Cerebellar nuclear complex (tissue), 1 donor: ENCODE measurements at regions not wholly inside any gene's neighbourhood (a gene's known extent, or its start where the extent isn't known, plus 50 kb on each side); places are given as distances from the start of the nearest gene placed in this dataset.

ENCODE experiments used
- DNase-seq, 2 experiments: peaks; one replicate each; lab custom pipeline; 2025; lab: John Stamatoyannopoulos, UW

DNA sequence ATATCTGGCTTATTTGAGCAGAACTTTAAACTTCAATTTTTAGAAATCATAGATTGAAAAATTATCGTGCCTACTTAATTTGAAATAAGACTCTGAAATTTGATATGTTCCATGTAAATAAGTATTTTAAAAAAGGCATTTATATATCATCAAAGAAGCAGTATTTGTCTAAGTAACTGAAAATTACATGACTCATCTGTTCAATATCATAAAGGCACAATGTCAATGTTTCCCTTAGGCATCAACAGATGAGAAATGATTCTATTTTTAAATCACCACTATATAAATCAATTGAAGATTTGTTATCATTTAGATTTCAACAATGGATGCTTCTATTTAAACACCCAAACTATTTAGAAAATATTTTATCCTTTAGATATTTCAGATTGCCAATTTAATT lies 142.9 kb upstream of the POU5F2 start:
- DNase-seq = no peak

DNA sequence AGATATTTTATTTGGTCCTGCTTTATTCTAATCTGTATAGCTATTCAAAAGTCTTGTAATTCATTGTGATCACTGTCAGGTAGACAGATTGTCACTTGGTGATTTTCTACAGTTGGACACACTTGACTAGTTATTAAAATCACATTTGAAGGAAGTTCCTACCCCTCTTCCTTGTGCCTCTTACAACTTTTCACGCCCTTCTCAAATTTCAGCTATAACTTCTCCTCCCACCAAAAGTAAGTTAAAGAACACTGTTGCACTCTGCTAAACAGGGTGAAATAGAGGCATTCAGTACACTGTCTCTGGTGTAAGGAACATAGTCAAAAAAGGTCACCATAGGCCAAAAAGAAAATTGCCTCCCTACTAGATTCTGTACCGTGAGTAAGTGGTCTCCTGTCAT lies 142.1 kb upstream of the POU5F2 start:
- no peak for DNase-seq

DNA sequence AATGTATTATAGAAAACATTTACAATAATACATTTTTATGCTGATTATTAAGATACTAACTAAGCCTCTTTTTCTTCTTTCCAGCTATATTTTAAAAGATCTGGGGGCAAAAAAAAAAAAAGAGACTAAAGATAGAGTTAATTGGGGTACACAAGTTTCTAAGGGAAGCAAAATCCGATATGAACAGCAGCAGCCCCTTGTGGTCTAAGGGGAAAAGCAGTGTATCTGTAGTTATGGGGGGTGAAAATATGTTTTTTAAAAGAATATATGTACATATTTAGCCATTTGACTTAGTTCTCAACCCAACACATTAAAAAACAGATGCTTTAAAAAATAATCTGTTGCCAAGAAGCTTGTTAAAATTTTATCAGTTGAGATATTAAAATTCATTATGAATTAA lies 134.3 kb upstream of the POU5F2 start:
- DNase-seq = no peak

DNA sequence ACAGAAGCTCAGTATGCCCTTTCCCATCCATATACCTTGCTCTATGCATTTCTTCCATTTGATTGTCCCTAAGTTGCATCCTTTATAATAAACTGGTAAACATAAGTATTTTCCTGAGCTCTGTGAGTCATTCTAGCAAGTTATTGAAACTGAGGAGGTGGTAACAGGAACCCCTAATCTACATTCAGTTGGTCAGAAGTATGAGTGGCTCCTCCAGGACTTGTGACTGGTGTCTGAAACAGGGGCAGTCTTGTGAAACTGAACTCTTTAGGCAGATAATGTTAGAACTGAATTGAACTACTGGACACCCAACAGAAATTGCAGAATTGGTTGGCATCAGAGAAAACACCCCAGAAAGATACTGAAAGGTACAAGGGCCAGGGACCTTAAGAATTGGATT lies 133.1 kb upstream of the POU5F2 start:
- DNase-seq = no peak

DNA sequence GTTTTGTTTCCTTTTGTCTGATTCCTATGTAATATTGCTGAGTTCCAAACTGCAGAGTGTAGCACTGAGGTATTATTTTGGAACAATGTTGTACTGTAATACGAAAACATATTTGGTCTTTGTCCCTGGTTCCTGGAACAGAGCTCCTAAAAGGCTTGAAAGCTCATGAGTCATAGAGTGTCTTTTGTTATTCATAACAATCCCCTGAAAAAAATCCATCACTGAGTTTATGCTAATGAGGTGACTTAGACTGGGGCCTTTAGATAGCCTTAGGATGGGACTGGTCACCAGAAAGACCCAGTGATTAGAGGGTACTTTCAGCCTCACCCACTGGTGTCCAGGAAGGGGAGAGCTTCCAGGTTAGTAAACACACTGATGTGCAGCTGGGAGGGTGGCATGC lies 132.7 kb upstream of the POU5F2 start:
- DNase-seq = no peak

DNA sequence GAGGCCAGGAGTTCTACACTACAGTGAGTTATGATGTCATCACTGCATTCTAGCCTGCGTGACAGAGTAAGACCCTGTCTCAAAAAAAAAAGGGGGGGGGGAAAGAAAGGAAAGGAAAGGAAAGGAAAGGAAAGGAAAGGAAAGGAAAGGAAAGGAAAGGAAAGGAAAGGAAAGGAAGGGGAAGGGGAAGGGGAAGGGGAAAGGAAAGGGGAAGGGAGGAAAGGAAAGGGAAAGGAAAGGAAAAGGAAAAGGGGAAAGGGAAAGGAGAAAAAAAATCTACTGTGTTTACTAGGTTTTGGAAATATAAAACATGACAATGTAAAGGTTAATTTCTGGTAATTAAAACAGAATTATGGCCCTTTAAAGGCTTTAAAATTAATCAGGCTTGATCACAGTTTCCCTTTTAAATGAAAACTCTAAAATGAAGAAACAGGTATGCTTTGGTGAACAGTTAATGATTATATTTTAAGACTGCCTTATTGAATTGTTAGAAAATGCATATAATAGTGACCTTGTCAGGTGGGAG lies 131.9 kb upstream of the POU5F2 start:
- DNase-seq = no peak

DNA sequence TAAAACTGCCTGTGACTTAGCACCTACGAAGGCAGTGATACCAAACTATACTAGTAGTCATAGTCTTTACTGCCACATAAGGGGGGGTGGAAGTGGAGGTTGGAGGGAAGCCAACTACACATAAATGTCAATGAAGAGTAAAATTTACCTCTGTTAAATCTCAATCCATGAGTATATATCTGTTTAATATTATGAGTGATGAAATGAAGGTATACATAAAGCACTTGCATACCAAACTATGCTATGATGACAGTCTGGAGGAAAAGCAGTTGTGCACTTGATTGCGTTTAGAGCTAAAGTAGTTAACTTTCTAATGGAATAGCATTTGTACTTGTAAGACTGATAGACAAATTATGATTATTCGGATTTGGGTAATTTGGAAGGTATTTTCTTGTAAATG lies 129.2 kb upstream of the POU5F2 start:
- no peak for DNase-seq

DNA sequence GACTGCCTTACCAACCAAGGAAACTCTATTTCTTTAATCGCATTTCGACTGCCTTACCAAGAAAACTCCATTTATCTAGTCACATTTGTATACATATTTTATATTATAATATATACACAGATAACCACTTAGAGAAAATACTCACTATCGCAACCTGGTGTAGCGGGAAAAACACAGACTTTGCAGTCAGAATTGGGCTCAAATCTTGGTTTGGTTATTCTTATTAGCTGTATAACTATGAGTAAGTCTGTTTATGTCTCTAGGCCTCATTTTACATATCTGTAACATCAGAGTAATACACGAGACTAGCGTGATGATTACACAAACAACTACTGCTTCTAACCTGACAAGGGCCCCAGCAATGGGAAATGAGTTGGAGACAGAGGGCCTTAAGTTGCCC lies 127.5 kb upstream of the POU5F2 start:
- DNase-seq = no peak

DNA sequence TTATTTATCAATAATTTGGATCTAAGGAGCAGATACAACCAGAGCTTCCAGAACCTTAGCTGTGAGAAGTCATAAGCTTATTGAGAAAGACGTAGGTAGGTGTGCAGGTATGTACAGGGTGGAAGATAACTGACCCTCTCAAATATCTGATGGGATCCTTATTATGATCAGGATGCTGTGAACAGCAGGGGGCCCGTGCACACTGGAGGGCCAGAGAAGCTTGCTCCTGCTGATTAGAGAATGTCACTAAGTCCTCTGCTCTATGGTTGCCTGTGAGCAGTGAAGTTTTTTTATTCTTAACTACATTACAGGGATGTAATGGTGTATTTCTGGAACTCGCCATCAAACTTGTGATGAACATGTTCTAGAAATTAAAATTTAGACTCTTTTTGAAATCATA lies 108.9 kb upstream of the POU5F2 start:
- DNase-seq = no peak

DNA sequence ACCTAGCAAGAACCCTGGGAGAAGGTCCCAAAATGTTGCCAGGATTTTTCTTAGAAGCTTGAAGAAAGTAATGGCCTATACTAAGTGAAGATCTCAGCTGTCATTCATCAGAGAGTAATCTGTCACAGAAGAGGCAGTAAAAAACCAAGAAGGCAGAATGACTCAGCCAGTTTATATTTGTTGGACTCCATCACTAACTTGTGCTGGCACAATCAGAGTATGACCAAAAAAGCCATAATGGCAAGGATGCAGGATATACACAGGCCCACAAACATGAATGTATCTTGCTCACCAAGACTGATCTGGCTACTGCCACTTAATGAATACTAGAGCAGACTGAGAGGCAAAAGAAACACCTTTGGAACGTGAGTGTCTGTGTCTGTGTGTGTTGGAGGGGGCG lies 104.0 kb upstream of the POU5F2 start:
- no peak for DNase-seq

DNA sequence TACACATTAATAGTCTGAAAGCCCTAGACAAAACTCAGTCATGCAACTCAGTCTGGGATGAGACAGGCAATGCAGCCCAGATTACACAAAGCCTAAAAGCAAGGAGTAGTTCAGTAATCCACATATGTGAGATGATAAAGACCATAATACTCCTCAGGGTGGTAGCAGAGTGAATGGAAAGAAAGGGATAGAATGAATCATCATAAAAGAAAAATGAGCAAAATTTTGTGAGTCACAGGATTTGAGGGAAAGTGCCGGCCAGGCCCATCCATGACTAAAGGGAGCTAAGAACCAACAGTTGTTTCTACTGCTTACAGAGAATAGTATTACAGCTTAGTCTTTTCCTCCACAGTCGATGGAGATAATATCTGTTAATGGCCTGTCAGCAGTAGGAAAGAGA lies 90.0 kb upstream of the POU5F2 start:
- no peak for DNase-seq

DNA sequence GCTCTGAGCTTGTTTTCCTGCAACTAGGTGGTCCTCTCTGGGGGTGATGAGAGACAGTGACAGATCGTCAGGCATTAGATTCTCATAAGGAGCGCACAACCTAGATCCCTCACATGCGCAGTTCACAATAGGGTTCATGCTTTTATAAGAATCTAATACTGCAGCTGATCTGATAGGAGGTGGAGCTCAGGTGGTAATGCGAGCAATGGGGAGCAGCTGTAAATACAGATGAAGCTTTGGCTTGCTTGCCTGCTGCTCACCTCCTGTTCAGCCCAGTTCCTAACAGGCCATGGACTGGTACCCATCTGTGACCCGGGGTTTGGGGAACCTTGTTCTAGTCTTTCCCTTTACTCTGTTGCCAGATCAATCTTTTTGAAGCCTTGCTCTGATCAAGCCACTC lies 89.5 kb upstream of the POU5F2 start:
- DNase-seq = no peak

DNA sequence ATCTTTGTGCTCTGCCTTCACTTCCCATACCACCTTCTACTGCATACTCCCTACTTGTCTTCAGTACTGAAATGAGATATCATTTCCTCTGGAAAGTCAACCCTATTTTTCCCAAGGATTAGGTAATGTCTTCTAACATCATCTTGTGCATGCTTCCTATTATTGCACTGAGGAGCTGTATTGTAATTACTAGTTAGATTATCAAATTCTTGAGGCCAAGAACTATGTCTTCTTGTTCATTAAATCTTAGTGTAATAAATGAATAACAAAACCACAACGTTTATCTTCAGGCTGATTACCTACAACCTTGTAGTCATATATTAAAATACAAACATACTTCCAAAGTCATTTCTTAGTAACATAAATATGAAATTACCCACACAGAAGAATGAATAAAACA lies 87.9 kb upstream of the POU5F2 start:
- DNase-seq = no peak

DNA sequence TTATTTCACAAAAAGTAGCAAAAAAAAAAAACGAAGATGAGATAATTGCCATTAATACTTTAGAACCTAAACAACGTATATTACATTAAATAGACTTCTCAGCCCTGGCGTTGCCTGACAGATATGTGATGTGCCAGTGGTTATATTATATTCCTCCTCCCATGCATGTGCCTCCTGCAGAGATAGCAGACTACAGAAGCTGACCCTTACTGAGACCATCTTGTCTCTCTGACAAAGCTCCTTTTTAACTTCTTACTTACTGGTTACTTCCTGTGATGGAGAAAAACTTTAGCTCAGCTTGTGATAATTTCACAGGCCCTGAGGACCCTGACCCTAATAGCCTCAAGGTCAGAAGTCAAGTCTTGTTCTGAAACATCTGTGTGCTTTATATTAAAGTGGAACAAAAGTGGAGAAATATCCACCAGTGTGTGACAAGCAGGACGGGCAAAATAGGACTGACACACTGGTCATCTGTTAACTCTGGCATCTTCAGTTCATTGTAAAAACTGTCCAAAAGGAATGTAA lies 80.6 kb upstream of the POU5F2 start:
- no peak for DNase-seq

DNA sequence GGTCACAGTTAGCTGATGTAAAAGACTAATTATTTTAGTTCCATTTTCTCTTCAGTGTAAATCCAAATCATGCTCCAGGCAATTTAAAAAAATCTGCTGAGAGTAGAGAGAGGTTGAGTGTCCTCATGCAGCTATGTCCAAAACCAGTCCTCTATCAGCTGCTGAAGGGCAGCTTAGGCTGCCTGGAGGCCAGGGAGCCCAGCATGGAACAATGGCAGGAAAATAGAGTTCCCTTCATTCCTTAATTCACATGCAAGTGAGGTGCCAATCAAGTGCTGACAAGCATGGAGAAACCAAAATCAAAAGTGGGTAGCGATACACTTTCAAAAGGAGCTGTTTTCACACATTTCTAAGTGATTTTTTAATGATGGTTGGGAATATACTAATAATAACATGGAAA lies 78.3 kb upstream of the POU5F2 start:
- no peak for DNase-seq

DNA sequence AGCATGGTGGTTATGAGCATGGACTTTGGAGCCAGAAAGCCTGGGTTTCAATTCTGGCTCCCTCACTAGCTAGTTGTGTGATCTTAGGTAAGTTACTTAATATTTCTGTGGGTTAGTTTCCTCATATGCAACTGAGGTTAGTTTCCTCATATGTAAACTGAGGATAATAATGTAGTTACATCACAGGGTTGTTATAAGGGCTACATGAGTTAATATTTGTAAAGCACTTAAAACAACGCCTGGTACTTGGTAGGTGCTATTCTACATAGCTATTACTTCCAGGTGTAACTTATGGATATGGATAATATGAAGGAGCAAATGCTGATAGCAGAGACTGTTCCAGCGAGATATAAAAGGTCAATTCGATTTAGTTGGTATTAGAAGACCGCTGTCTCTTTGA lies 69.4 kb upstream of the POU5F2 start:
- no peak for DNase-seq

DNA sequence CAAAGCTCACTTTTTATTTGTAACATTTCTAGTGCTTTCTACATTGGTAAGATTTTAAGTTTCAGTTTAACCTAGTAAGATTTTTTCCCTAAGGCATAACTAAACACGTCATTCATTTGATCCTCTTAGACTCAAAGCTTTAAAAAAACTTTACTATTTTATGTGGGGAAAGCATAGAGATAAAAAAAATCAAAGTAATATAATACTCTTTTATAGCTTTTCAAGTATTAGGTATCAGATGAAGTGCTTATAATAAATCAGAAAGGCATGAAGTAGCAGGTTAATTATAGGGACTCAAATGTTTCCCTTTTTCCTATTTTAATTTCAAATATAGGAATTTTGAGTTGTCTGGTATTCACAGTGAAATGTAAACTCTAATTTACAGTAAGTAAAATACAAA lies 68.0 kb upstream of the POU5F2 start:
- no peak for DNase-seq

DNA sequence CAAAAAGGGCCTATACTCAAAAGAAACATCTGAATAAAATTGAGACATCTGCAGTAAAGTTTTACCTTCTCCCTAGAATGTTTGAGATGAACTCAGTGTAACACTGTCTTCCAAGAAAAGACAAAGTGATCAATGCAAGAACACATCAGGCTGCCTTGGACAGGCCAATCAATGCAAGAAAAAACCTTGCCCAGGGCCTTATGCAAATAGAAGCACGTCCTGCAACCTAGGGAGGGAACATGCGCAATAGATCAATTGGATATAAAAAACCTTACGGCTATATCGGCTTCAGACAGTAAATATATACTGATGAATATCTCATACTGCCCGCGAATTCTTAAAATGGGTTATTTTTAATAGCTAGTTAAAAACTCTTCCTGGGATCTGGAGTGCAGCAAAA lies 66.4 kb upstream of the POU5F2 start:
- DNase-seq = no peak

DNA sequence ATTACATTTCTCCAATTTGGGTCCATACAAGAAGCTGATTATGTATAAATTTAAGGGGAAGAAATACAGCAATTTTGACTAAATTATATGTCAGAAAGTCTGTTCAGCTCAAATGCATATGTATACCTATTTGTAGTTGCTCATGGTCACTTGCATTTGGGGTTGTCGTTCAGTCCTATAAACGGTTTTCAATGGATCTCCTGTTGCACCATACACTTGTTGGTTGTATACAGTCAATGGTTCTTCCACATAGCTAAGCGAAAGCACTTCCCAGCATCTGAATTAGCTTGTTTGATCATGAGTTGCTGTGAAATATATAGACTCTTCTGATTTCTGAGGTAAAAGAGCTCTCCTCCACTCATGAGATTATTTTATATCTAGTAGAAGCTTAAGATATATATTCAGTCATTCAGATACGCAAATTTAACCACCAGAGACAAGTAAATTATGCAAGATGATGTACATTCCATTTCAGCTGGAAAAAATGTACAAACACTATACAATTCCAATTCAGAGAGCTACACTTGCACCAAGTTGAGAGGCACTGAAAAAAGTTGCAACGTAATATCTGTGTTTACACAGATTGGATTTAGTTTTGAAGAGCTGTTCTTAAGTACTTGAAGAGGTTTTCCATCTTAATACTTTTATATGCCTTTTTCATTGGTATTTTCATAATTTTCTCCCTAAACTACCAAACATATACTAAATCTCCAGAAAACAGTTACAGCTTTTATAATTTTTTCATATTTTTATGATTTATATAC lies 64.4 kb upstream of the POU5F2 start:
- no peak for DNase-seq

DNA sequence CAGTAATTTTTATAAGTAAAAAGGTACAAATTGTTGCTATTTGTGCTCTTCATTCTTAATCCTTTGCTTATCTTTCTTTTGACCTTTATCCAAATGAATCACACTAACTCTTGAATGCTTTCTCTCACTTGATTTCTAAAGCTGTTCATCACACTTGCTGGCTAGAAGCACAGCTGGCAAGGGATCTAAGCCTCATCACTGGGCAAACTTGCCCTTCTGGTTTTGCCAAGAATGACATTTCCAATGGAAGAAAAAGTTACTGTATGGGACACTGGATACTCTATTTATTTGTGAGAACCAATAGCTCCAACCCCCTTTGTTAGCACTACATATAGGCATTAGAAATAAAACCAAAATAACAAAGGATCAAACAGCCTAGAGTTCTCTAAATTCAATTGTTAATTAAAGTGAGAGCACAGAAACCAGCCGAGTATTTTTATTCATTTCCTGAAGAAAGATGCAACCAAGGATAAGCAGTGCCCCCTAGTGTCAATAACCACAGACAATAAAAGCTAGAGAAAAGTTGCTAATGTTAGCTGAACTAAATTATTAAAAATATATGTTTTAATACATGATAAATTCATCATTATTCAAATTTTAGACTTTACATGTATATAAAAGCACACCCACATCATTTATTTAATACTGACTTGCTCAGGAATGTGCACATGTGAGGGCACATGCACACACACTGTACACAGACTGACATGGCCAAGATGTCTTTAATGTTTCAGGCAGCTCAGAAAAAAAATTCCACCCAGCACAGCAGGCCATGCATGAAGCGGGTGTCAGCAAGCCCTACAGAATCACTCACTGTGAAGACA lies 59.8 kb upstream of the POU5F2 start:
- peak in 1 of 2 experiments; percentile 31 for DNase-seq

DNA sequence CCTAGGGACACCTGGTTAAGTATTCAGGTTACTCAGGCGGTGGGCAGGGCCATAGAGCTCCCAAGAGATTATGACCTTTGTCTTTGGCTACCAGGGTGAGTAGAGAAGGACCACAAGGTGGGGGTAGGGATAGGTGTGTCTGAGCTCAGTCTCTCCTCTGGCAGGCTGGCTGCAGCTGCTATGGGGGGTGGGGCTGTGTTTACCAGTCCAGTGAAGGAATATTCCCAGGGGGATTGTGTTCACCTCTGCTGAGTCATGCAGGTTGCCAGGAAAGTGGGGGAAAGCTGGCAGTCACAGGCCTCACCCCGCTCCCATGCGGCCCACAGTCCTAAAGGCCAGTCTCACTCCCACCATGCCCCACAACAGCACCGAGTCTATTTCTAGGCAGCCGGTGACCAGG lies 53.6 kb upstream of the POU5F2 start:
- no peak for DNase-seq

DNA sequence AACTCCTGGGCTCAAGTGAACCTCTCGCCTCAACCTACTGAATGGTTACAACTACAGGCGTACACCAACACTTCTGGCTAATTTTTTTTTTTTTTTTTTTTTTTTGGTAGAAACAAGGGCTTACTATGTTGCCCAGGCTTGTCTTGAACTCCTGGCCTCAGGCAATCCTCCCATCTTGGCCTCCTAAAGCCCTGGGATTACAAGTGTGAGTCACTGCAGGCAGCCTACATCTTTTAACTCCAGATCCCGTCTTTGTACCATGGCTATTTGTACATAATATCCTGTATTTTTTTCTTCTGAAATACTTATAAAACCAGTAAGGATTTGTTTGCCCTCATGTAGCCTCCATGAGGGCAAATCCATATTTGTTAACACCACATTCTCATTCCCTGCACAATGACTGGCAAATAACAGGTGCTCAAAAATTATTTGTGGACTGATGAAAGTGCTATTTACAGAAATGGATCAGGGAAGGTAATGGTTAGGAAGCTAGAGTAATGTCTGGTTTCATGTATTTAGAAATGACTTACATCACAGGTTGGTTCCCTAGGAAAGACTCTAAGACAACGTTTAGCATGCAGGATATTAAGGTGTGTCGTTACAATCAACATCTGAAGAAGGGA lies 51.9 kb upstream of the POU5F2 start:
- DNase-seq = no peak

DNA sequence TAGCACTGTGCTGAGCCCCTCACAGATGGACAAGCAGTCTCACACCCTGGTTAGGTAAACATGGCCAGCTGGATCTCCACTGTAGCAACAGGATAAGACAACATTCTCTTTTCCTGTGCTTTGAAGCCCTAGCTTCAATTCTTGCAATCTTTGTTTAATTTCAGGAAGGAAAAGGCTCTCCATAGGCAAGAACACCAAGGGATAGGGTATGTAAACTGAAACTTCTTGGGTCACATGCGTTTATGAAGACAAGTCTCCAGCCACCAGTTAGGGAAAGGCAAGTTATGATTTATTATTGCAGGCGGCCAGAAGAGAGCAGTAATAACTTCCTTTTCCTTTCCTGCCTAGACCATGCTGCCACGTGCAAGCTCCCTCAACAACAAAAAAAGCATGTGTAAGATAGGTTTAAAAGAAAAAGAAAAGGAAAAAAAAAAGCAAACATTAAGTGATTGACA lies 50.1 kb upstream of the POU5F2 start:
- no peak for DNase-seq
